Activated CD8-positive, alpha-beta memory T cell treated with anti-CD3 and anti-CD28 coated beads for 36 hours (primary cell): ENCODE measurements at regions not wholly inside any gene's neighbourhood (a gene's known extent, or its start where the extent isn't known, plus 50 kb on each side); places are given as distances from the start of the nearest gene placed in this dataset.

ENCODE experiments used
- CTCF ChIA-PET: fragments of 350-600 bp; sonication (Branson Sonifier 250); formaldehyde crosslinking; loops from one replicate; lab custom pipeline; 2021; ENCODE audit warnings: antibody characterized with exemption; lab: Charles Lee
- POLR2A ChIA-PET: fragments of 350-600 bp; sonication (Branson Sonifier 250); formaldehyde crosslinking; loops from one replicate; lab custom pipeline; 2021; ENCODE audit warnings: antibody characterized with exemption; lab: Charles Lee

- ChIA-PET CTCF (no interaction called here), POLR2A (no interaction called here)
Observed at GRCh38 chr14:26157517-26157916, 440.3 kb downstream of the NOVA1 start.

GRCh38 chr14:26143057-26143456 is 454.8 kb downstream of the NOVA1 start:
- CTCF ChIA-PET = no interaction called here

GRCh38 chr14:26138764-26139445 is 458.9 kb downstream of the NOVA1 start:
- CTCF ChIA-PET = no interaction called here
- POLR2A ChIA-PET = no interaction called here

More at GRCh38 chr14:26143057-26143456, 454.8 kb downstream of the NOVA1 start:
- POLR2A ChIA-PET = interaction anchor here (0.6 kb wide), 1 partner anchor 18 kb away, joined by 3 read pairs; no protein-coding TSS in a partner anchor

- ChIA-PET CTCF (no interaction called here), POLR2A (no interaction called here)
Observed at GRCh38 chr14:26137161-26137560, 460.7 kb downstream of the NOVA1 start.

- CTCF ChIA-PET = no interaction called here
- POLR2A ChIA-PET = no interaction called here
Observed at GRCh38 chr14:26132061-26132645, 465.7 kb downstream of the NOVA1 start.

- ChIA-PET POLR2A (no interaction called here), CTCF (no interaction called here)
Observed at GRCh38 chr14:26130690-26131089, 467.1 kb downstream of the NOVA1 start.

GRCh38 chr14:26128931-26129671 is 468.7 kb downstream of the NOVA1 start:
- POLR2A ChIA-PET = no interaction called here
- CTCF ChIA-PET = no interaction called here

GRCh38 chr14:26124896-26125438 is 472.9 kb downstream of the NOVA1 start:
- ChIA-PET POLR2A (no interaction called here), CTCF (no interaction called here)

GRCh38 chr14:26123459-26123858 is 474.4 kb downstream of the NOVA1 start:
- POLR2A ChIA-PET = no interaction called here
- CTCF ChIA-PET = no interaction called here

GRCh38 chr14:26121181-26121580 is 476.7 kb downstream of the NOVA1 start:
- CTCF ChIA-PET = no interaction called here
- POLR2A ChIA-PET = no interaction called here

GRCh38 chr14:26113911-26114640 is 483.8 kb downstream of the NOVA1 start:
- ChIA-PET CTCF (no interaction called here), POLR2A (no interaction called here)

- POLR2A ChIA-PET = no interaction called here
Observed at GRCh38 chr14:26104717-26105116, 493.1 kb downstream of the NOVA1 start.

GRCh38 chr14:26097852-26098251 is 500.0 kb downstream of the NOVA1 start:
- CTCF ChIA-PET = no interaction called here

More at GRCh38 chr14:26104717-26105116, 493.1 kb downstream of the NOVA1 start:
- CTCF ChIA-PET = no interaction called here

GRCh38 chr14:26088275-26088674 is 509.6 kb downstream of the NOVA1 start:
- ChIA-PET CTCF (no interaction called here), POLR2A (no interaction called here)

More at GRCh38 chr14:26097852-26098251, 500.0 kb downstream of the NOVA1 start:
- POLR2A ChIA-PET = no interaction called here

GRCh38 chr14:26081043-26081442 is 516.8 kb downstream of the NOVA1 start:
- ChIA-PET CTCF (no interaction called here), POLR2A (no interaction called here)

- ChIA-PET POLR2A (no interaction called here), CTCF (no interaction called here)
Observed at GRCh38 chr14:26078561-26078960, 519.3 kb downstream of the NOVA1 start.

- ChIA-PET CTCF (no interaction called here), POLR2A (no interaction called here)
Observed at GRCh38 chr14:26074892-26075291, 522.9 kb downstream of the NOVA1 start.

GRCh38 chr14:26070443-26070842 is 527.4 kb downstream of the NOVA1 start:
- ChIA-PET POLR2A (no interaction called here), CTCF (no interaction called here)

GRCh38 chr14:26067786-26068459 is 529.9 kb downstream of the NOVA1 start:
- POLR2A ChIA-PET = no interaction called here
- CTCF ChIA-PET = no interaction called here
